ENCODE measurements at regions not wholly inside any gene's neighbourhood (a gene's known extent, or its start where the extent isn't known, plus 50 kb on each side); places are given as distances from the start of the nearest gene placed in this dataset.
A peak's percentile ranks its signal among the peaks of the same experiment; 100 is the strongest.

DNA sequence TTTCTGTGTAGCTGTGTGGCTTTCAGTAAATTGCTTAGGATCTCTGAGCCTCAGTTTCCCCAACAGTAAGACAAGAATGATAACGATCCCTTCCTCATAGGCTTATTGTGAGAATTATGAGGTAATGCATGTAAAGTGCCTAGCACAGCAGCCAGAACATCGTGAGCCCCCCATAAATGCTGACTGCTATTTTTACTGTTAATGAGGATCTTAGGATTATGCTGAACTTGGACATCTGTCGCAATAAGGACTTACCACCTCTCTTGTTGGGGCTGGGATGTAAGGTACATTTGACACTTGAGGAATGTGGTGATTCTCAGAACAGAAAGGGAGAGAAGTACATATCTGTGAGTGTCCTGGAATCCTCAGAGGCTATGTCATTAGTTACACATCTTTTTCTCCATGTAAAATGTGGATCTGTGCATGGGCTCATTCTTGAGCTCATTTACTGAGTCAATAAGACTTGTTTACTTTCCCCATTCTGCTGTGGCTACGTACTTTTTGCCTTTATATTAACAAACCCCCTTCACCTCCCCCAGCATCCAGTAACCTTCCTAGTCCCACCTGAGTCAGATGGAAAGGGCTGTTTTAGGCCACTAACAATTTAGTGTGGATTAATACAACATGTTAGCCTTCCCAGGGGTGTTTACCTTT is 64.4 kb upstream of the PLEKHG1 start (continued):
- TF ChIP-seq SOX6 (IDR thresholded peaks at IDR 0.05) (no peak), SOX6 (CRISPR knock-in tag; IDR thresholded peaks at IDR 0.05) (peak; percentile 59; the same call in 1 of the 2 replicates), RBAK (CRISPR knock-in tag; IDR thresholded peaks at IDR 0.05) (no peak), ZNF652 (CRISPR knock-in tag; IDR thresholded peaks at IDR 0.05; ENCODE audit: borderline replicate concordance, low read depth) (no peak), MED1 (CRISPR knock-in tag; IDR thresholded peaks at IDR 0.05) (0 out of 2 replicates have a peak, but pooled peaks have one; percentile 27), FOXA1 (IDR thresholded peaks at IDR 0.05) (peak; percentile 87), FOXA1 (CRISPR knock-in tag; IDR thresholded peaks at IDR 0.05) (peak; percentile 89), DMAP1 (CRISPR knock-in tag; IDR thresholded peaks at IDR 0.05) (no peak), FOXO1 (CRISPR knock-in tag; IDR thresholded peaks at IDR 0.05) (no peak)
- TF ChIP-seq, protein P1, sequence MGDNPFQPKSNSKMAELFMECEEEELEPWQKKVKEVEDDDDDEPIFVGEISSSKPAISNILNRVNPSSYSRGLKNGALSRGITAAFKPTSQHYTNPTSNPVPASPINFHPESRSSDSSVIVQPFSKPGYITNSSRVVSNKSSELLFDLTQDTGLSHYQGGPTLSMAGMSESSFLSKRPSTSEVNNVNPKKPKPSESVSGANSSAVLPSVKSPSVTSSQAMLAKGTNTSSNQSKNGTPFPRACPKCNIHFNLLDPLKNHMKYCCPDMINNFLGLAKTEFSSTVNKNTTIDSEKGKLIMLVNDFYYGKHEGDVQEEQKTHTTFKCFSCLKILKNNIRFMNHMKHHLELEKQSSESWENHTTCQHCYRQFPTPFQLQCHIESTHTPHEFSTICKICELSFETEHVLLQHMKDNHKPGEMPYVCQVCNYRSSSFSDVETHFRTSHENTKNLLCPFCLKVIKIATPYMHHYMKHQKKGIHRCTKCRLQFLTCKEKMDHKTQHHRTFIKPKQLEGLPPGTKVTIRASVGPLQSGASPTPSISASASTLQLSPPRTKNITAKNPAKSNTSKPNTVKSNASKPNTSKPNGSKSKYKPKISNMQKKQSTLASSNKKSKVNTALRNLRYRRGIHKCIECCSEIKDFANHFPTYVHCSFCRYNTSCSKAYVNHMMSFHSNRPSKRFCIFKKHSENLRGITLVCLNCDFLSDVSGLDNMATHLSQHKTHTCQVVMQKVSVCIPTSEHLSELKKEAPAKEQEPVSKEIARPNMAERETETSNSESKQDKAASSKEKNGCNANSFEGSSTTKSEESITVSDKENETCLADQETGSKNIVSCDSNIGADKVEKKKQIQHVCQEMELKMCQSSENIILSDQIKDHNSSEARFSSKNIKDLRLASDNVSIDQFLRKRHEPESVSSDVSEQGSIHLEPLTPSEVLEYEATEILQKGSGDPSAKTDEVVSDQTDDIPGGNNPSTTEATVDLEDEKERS (CRISPR knock-in tag; IDR thresholded peaks at IDR 0.05), result no peak

DNA sequence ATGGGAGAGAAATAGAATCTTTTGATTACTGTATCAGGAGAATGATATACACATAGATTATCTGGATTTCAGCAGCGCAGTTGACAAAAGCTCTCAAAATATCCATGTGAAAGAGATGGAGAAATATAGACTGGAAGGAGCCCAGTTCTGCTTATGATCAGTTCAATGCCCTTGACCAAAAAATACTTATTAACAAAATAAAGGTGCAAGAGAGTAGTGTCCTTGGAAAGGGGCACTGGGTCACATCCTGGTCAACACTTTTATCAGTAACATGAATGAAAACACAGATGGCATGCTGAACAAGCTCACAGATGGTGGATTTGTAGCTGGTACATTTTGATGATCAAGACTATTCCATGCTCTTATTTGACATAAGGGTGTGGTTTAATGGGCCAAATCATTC is 63.9 kb upstream of the PLEKHG1 start:
- Histone ChIP-seq H3K4me3 (replicated peaks in 1 of 3; ENCODE audit: insufficient read depth in 1 of 3, low read depth in 2 of 3, low read length in 3 of 3) (no peak overlapping the region; a peak in 1 of 6 replicates), H3K27ac (ENCODE audit: extremely low read length, insufficient read depth, low read length) (peak overlapping the region; percentile 55), H4K20me1 (ENCODE audit: insufficient read depth, low read length) (no peaks in the 10 kb centered on the region), H3K79me2 (ENCODE audit: insufficient read depth, low read length) (no peaks in the 10 kb centered on the region), H3K36me3 (replicated peaks in 1 of 2; ENCODE audit: control insufficient read depth in 1 of 2, insufficient read depth in 2 of 2, low read length in 2 of 2) (no peaks in the 10 kb centered on the region), H3K9ac (ENCODE audit: insufficient read depth, low read depth, low read length) (no peak overlapping the region), H2AFZ (ENCODE audit: low read length) (no peak overlapping the region), H3K4me2 (ENCODE audit: low read depth, low read length) (peak overlapping the region; percentile 48), H3K4me1 (ENCODE audit: insufficient read depth, low read length) (peaks cover 32% of the 10 kb centered on the region), H3K9me3 (ENCODE audit: low read length) (no peaks in the 10 kb centered on the region), H3K27me3 (ENCODE audit: control insufficient read depth in 1 of 2, insufficient read depth in 2 of 2, low read length in 2 of 2) (no peaks in the 10 kb centered on the region)
- in situ Hi-C loops (cut with HindIII; ENCODE audit: extremely low pct_ligation_motif_present, low pct_unique_long_range_greater_than_20kb) (no loop called here), intact Hi-C loops (cut with micrococcal nuclease; ENCODE audit: unreplicated experiment) (no loop called here)
- BruUV-seq (replicated peaks), result no TSS peak
- FAIRE-seq (no peak), DNase-seq (ENCODE audit: low spot score) (peak; percentile 59), ATAC-seq (peak; percentile 73)
- ChIA-PET POLR2A (no interaction called here), CTCF (ENCODE audit: low intra/inter-chr PET ratio, low total read pairs) (no interaction called here)
- 64% methylated on average over 1 of the region's 1 CpG for WGBS (ENCODE audit: low lambda C conversion rate)
- TF ChIP-seq RARG (CRISPR knock-in tag; IDR thresholded peaks at IDR 0.05; ENCODE audit: low read depth) (no peak), ZNF777 (CRISPR knock-in tag; IDR thresholded peaks at IDR 0.05) (no peak), MIER3 (CRISPR knock-in tag; IDR thresholded peaks at IDR 0.05; ENCODE audit: borderline replicate concordance) (no peak), SUZ12 (IDR thresholded peaks at IDR 0.05; ENCODE audit: low read depth, low read length) (no peak), ZNF44 (CRISPR knock-in tag; IDR thresholded peaks at IDR 0.05) (no peak), ZNF644 (CRISPR knock-in tag; IDR thresholded peaks at IDR 0.05; ENCODE audit: low read depth) (peak; percentile 46; the same call in 1 of the 2 replicates), ZNF782 (CRISPR knock-in tag; IDR thresholded peaks at IDR 0.05; ENCODE audit: borderline replicate concordance) (no peak), ZSCAN12 (CRISPR knock-in tag; IDR thresholded peaks at IDR 0.05) (no peak), TBP (CRISPR knock-in tag; IDR thresholded peaks at IDR 0.05) (no peak), HNRNPLL (IDR thresholded peaks at IDR 0.05; ENCODE audit: low read depth, low read length, poor library complexity, severe bottlenecking) (no peak), FOXA1 (IDR thresholded peaks at IDR 0.05) (no peak), FOXA1 (CRISPR knock-in tag; IDR thresholded peaks at IDR 0.05) (peak; percentile 68)
- TF ChIP-seq, protein P2, sequence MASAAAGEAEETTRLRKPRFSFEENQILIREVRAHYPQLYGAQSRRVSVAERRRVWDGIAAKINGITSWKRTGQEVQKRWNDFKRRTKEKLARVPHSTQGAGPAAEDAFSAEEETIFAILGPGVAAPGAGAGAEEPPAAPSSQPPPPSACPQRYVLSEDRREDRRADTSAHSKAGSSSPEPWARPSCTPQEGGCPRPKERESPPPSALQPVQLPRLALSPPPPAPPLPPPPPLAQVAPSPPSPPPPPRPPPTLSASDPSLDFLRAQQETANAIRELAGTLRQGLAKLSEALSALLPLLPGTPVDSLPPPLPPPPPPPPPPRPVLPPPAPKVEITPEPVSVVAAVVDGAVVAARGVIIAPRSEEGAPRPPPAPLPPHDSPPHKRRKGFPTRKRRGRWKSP (CRISPR knock-in tag; IDR thresholded peaks at IDR 0.05), result no peak

Data from HepG2 (cell line).